ENCODE measurements at regions not wholly inside any gene's neighbourhood (a gene's known extent, or its start where the extent isn't known, plus 50 kb on each side); places are given as distances from the start of the nearest gene placed in this dataset.

- FAIRE-seq, result no peak
Observed at GRCh38 chr13:59531571-59532091, 632.1 kb downstream of the DIAPH3 start.

GRCh38 chr13:59532405-59532804, 631.3 kb downstream of the DIAPH3 start:
- no peak for FAIRE-seq

GRCh38 chr13:59533561-59534555, 629.9 kb downstream of the DIAPH3 start:
- no peak for FAIRE-seq

- FAIRE-seq, result no peak
Observed at GRCh38 chr13:59534806-59535205, 628.9 kb downstream of the DIAPH3 start.

- no peak for FAIRE-seq
Observed at GRCh38 chr13:59537500-59537899, 626.2 kb downstream of the DIAPH3 start.

- no peak for FAIRE-seq
Observed at GRCh38 chr13:59538512-59538911, 625.2 kb downstream of the DIAPH3 start.

GRCh38 chr13:59542303-59542702, 621.4 kb downstream of the DIAPH3 start:
- no peak for FAIRE-seq

- no peak for FAIRE-seq
Observed at GRCh38 chr13:59543418-59543817, 620.3 kb downstream of the DIAPH3 start.

GRCh38 chr13:59545007-59545406, 618.7 kb downstream of the DIAPH3 start:
- no peak for FAIRE-seq

GRCh38 chr13:59546178-59546577, 617.5 kb downstream of the DIAPH3 start:
- no peak for FAIRE-seq

GRCh38 chr13:59547950-59548349, 615.8 kb downstream of the DIAPH3 start:
- no peak for FAIRE-seq

GRCh38 chr13:59562924-59563323, 600.8 kb downstream of the DIAPH3 start:
- FAIRE-seq, result no peak

GRCh38 chr13:59566561-59566960, 597.2 kb downstream of the DIAPH3 start:
- FAIRE-seq, result no peak

GRCh38 chr13:59568306-59568705, 595.4 kb downstream of the DIAPH3 start:
- no peak for FAIRE-seq

- no peak for FAIRE-seq
Observed at GRCh38 chr13:59570204-59570603, 593.5 kb downstream of the DIAPH3 start.

- FAIRE-seq, result no peak
Observed at GRCh38 chr13:59584101-59584500, 579.6 kb downstream of the DIAPH3 start.

GRCh38 chr13:59584761-59585670, 578.7 kb downstream of the DIAPH3 start:
- FAIRE-seq, result no peak

GRCh38 chr13:59587030-59587429, 576.7 kb downstream of the DIAPH3 start:
- no peak for FAIRE-seq

- no peak for FAIRE-seq
Observed at GRCh38 chr13:59587971-59588716, 575.6 kb downstream of the DIAPH3 start.

GRCh38 chr13:59588717-59589067, 575.0 kb downstream of the DIAPH3 start:
- FAIRE-seq, result no peak

GRCh38 chr13:59601993-59602392, 561.7 kb downstream of the DIAPH3 start:
- no peak for FAIRE-seq

GRCh38 chr13:59603646-59604045, 560.1 kb downstream of the DIAPH3 start:
- no peak for FAIRE-seq

- FAIRE-seq, result no peak
Observed at GRCh38 chr13:59607172-59607571, 556.6 kb downstream of the DIAPH3 start.
